NCI-H1694 (cell line): ENCODE measurements at regions not wholly inside any gene's neighbourhood (a gene's known extent, or its start where the extent isn't known, plus 50 kb on each side); places are given as distances from the start of the nearest gene placed in this dataset.

Experiments
- DNase-seq: peaks from one replicate; lab custom pipeline; 2025; lab: John Stamatoyannopoulos, UW

- DNase-seq: no peak
These were observed 921.3 kb downstream of the BRD1 start for GRCh38 chr22:48906216-48906835.

GRCh38 chr22:48905206-48905975, 922.3 kb downstream of the BRD1 start:
- no peak for DNase-seq

GRCh38 chr22:48902983-48903650, 924.6 kb downstream of the BRD1 start:
- DNase-seq: no peak

- DNase-seq: no peak
These were observed 925.4 kb downstream of the BRD1 start for GRCh38 chr22:48902001-48902869.

- no peak for DNase-seq
These were observed 926.3 kb downstream of the BRD1 start for GRCh38 chr22:48901324-48901723.

GRCh38 chr22:48900626-48901025, 927.0 kb downstream of the BRD1 start:
- no peak for DNase-seq

GRCh38 chr22:48900327-48900597, 927.4 kb downstream of the BRD1 start:
- DNase-seq: no peak

GRCh38 chr22:48899523-48900326, 927.9 kb downstream of the BRD1 start:
- DNase-seq: no peak

- DNase-seq: no peak
These were observed 929.0 kb downstream of the BRD1 start for GRCh38 chr22:48898524-48899250.

- no peak for DNase-seq
These were observed 929.9 kb downstream of the BRD1 start for GRCh38 chr22:48897645-48898370.

GRCh38 chr22:48896766-48897644, 930.7 kb downstream of the BRD1 start:
- DNase-seq: peak; percentile 44

GRCh38 chr22:48895831-48896765, 931.6 kb downstream of the BRD1 start:
- DNase-seq: no peak

- DNase-seq: no peak
These were observed 932.3 kb downstream of the BRD1 start for GRCh38 chr22:48895336-48895735.

GRCh38 chr22:48894804-48895250, 932.8 kb downstream of the BRD1 start:
- no peak for DNase-seq

- DNase-seq: no peak
These were observed 933.5 kb downstream of the BRD1 start for GRCh38 chr22:48894064-48894671.

GRCh38 chr22:48893288-48894063, 934.2 kb downstream of the BRD1 start:
- DNase-seq: no peak
